H1 (cell line): ENCODE measurements at regions not wholly inside any gene's neighbourhood (a gene's known extent, or its start where the extent isn't known, plus 50 kb on each side); places are given as distances from the start of the nearest gene placed in this dataset.
A peak's percentile ranks its signal among the peaks of the same experiment; 100 is the strongest.

Experiments used
- CTCF ChIA-PET: fragments of 300-600 bp; sonication (Branson Sonifier 250); formaldehyde crosslinking; loops from one replicate; lab custom pipeline; 2021; ENCODE audit not compliant: partially characterized antibody; lab: Charles Lee
- POLR2A ChIA-PET: fragments of 300-600 bp; sonication (Branson Sonifier 250); formaldehyde crosslinking; loops from one replicate; lab custom pipeline; 2021; ENCODE audit warnings: inconsistent platforms; ENCODE audit not compliant: partially characterized antibody; lab: Charles Lee
- DNase-seq, 2 experiments: peaks; one replicate each; pipeline versions ENCODE4 v3.0.0 to v3.0.0-alpha.2; 2010 to 2022; ENCODE audit warnings: low spot score in 2 of 2, low read depth in 1 of 2, mixed read lengths in 1 of 2
- FAIRE-seq: peaks from 2 replicates; lab custom pipeline; 2011; peaks lifted over from hg19 to GRCh38; lab: Jason Lieb, UNC
- H2AFZ ChIP-seq: 2 replicates; pipeline ENCODE4 v1.8.1; 2012; ENCODE audit warnings: low read length, inconsistent platforms
- H2AK5ac ChIP-seq: 2 replicates; pipeline ENCODE4 v1.6.1; 2013; ENCODE audit warnings: low read depth, low read length
- H2BK120ac ChIP-seq: replicated peaks from 2 replicates; pipeline ENCODE3; 2013; ENCODE audit warnings: low read depth, low read length, inconsistent platforms
- H2BK12ac ChIP-seq: 2 replicates; pipeline ENCODE4 v1.6.1; 2013; ENCODE audit warnings: low read depth, low read length
- H2BK15ac ChIP-seq: 2 replicates; pipeline ENCODE4 v1.6.1; 2013; ENCODE audit warnings: low read length
- H2BK20ac ChIP-seq: 2 replicates; pipeline ENCODE4 v1.6.1; 2013; ENCODE audit warnings: low read length
- H2BK5ac ChIP-seq: 2 replicates; pipeline ENCODE4 v1.6.1; 2013; ENCODE audit warnings: low read depth, low read length
- H3K14ac ChIP-seq: 2 replicates; pipeline ENCODE4 v1.6.1; 2013; ENCODE audit warnings: inconsistent platforms; ENCODE audit not compliant: insufficient read length
- H3K18ac ChIP-seq: 2 replicates; pipeline ENCODE4 v1.6.1; 2013; ENCODE audit warnings: low read length; ENCODE audit errors: extremely low read depth
- H3K23ac ChIP-seq: 2 replicates; pipeline ENCODE4 v1.6.1; 2013; ENCODE audit warnings: inconsistent platforms; ENCODE audit not compliant: insufficient read length
- H3K23me2 ChIP-seq: 2 replicates; pipeline ENCODE4 v1.6.1; 2013; ENCODE audit warnings: low read depth, low read length
- H3K27ac ChIP-seq: 2 replicates; pipeline ENCODE4 v1.6.1; 2011; ENCODE audit warnings: low read depth, low read length, inconsistent platforms
- H3K27me3 ChIP-seq, 4 experiments: replicated peaks in 1 of 4; 1 replicate in 1 of 4; 2 replicates in 3 of 4; pipeline versions ENCODE4 v1.6.1 to v1.8.1; 2011 to 2013; ENCODE audit warnings: low read length in 3 of 4, mild to moderate bottlenecking in 3 of 4, inconsistent platforms in 2 of 4, mixed read lengths in 2 of 4, moderate library complexity in 1 of 4; ENCODE audit not compliant: control insufficient read depth in 3 of 4, insufficient read depth in 3 of 4; ENCODE audit errors: extremely low read depth in 1 of 4
- H3K36me3 ChIP-seq, 4 experiments: 2 replicates each; pipeline versions ENCODE4 v1.6.1 to v1.8.1; 2011 to 2013; ENCODE audit warnings: mild to moderate bottlenecking in 4 of 4, low read length in 3 of 4, moderate library complexity in 2 of 4, control low read depth in 1 of 4, inconsistent platforms in 1 of 4; ENCODE audit not compliant: insufficient read depth in 4 of 4, control insufficient read depth in 2 of 4
- H3K4ac ChIP-seq: replicated peaks from 2 replicates; pipeline ENCODE3; 2013; ENCODE audit warnings: low read length, low read depth, mixed read lengths, inconsistent platforms; ENCODE audit not compliant: insufficient read length
- H3K4me1 ChIP-seq, 4 experiments: replicated peaks in 1 of 4; 1 replicate in 1 of 4; 2 replicates in 3 of 4; pipeline versions ENCODE4 v1.6.1 to v1.8.1; 2011 to 2013; ENCODE audit warnings: low read length in 3 of 4, inconsistent platforms in 2 of 4, mixed read lengths in 1 of 4; ENCODE audit not compliant: insufficient read depth in 4 of 4, control insufficient read depth in 3 of 4
- H3K4me2 ChIP-seq, 2 experiments: 2 replicates each; pipeline versions ENCODE4 v1.6.1 to v1.8.1; 2011 to 2013; ENCODE audit warnings: low read depth in 2 of 2, low read length in 2 of 2, control low read depth in 1 of 2, inconsistent platforms in 1 of 2, mild to moderate bottlenecking in 1 of 2; ENCODE audit not compliant: insufficient read depth in 1 of 2
- H3K4me3 ChIP-seq, 4 experiments: fragments of 200-600, 300-600 bp in 1 of 4; sonication (generic), shearing (Covaris generic), sonication (Bioruptor Twin) in 1 of 4; 2 replicates each; pipeline versions ENCODE4 v1.5.1 to v1.8.1; 2011 to 2016; ENCODE audit warnings: low read length in 4 of 4, low read depth in 3 of 4, control low read depth in 2 of 4, inconsistent platforms in 2 of 4, mild to moderate bottlenecking in 2 of 4, mixed read lengths in 1 of 4, moderate library complexity in 1 of 4; ENCODE audit not compliant: insufficient read depth in 2 of 4; ENCODE audit errors: extremely low read depth in 1 of 4
- H3K56ac ChIP-seq: replicated peaks from 2 replicates; pipeline ENCODE3; 2013; ENCODE audit warnings: low read depth, mild to moderate bottlenecking, mixed read lengths, low read length, inconsistent platforms; ENCODE audit not compliant: insufficient read length
- H3K79me1 ChIP-seq: 2 replicates; pipeline ENCODE4 v1.6.1; 2013; ENCODE audit warnings: low read depth, low read length, control low read depth
- H3K79me2 ChIP-seq, 2 experiments: 2 replicates each; pipeline versions ENCODE4 v1.6.1 to v1.8.1; 2012 to 2013; ENCODE audit warnings: low read length in 2 of 2, mild to moderate bottlenecking in 2 of 2, inconsistent platforms in 1 of 2; ENCODE audit not compliant: insufficient read depth in 2 of 2, control insufficient read depth in 1 of 2
- H3K9ac ChIP-seq, 4 experiments: replicated peaks in 1 of 4; 1 replicate in 1 of 4; 2 replicates in 3 of 4; pipeline versions ENCODE4 v1.6.1 to v1.8.1; 2011 to 2013; ENCODE audit warnings: low read depth in 3 of 4, low read length in 3 of 4, control low read depth in 2 of 4, mild to moderate bottlenecking in 2 of 4, moderate library complexity in 2 of 4, inconsistent platforms in 1 of 4; ENCODE audit errors: extremely low read depth in 1 of 4
- H3K9me3 ChIP-seq, 2 experiments: 2 replicates each; pipeline versions ENCODE4 v1.6.1 to v1.8.1; 2012 to 2013; ENCODE audit warnings: mild to moderate bottlenecking in 2 of 2, moderate library complexity in 2 of 2, control low read depth in 1 of 2, inconsistent platforms in 1 of 2, low read depth in 1 of 2, low read length in 1 of 2, mixed read lengths in 1 of 2; ENCODE audit not compliant: insufficient read depth in 2 of 2
- H4K20me1 ChIP-seq, 2 experiments: replicated peaks in 1 of 2; 2 replicates each; pipeline versions ENCODE3 to v1.8.1; 2011 to 2013; ENCODE audit warnings: inconsistent platforms in 2 of 2, low read length in 2 of 2, mild to moderate bottlenecking in 1 of 2; ENCODE audit not compliant: insufficient read depth in 2 of 2, control insufficient read depth in 1 of 2
- H4K5ac ChIP-seq: 2 replicates; pipeline ENCODE4 v1.6.1; 2013; ENCODE audit warnings: low read length, low read depth, mixed read lengths, inconsistent platforms; ENCODE audit not compliant: insufficient read length
- H4K8ac ChIP-seq: 2 replicates; pipeline ENCODE4 v1.8.0; 2013; ENCODE audit warnings: mild to moderate bottlenecking, moderate library complexity, low read length, inconsistent platforms; ENCODE audit not compliant: insufficient read depth; ENCODE audit errors: extremely low read depth
- H4K91ac ChIP-seq: replicated peaks from 2 replicates; pipeline ENCODE3; 2013; ENCODE audit warnings: low read length, mixed read lengths, inconsistent platforms; ENCODE audit not compliant: insufficient read length
- CEBPB ChIP-seq: IDR thresholded peaks from 2 replicates; pipeline ENCODE4 v1.6.1; 2012; ENCODE audit warnings: low read depth, low read length
- KDM5A ChIP-seq: fragments of 200-600 bp; IDR thresholded peaks from 2 replicates; pipeline ENCODE4 v1.7.1; 2012; ENCODE audit warnings: mild to moderate bottlenecking, low read length, inconsistent platforms, mixed read lengths
- NANOG ChIP-seq: IDR thresholded peaks from 2 replicates; pipeline ENCODE4 v1.6.1; 2011; ENCODE audit warnings: low read length, low read depth, mild to moderate bottlenecking, inconsistent platforms; ENCODE audit not compliant: insufficient read depth, poor library complexity, severe bottlenecking
- TAF1 ChIP-seq: IDR thresholded peaks from 2 replicates; pipeline ENCODE4 v1.6.1; 2011; ENCODE audit warnings: mild to moderate bottlenecking, low read depth, low read length
- WGBS, 2 experiments: shearing (Covaris generic) in 1 of 2; methylation state at CpG; one replicate each; pipeline versions ENCODE4 v1.1.6 to v1.1.7; 2013 to 2015; ENCODE audit warnings: low lambda C conversion rate in 2 of 2, mixed read lengths in 2 of 2, inconsistent platforms in 1 of 2, low coverage in 1 of 2, missing lambda C conversion rate in 1 of 2; ENCODE audit not compliant: insufficient replicate concordance in 2 of 2, insufficient coverage in 1 of 2, insufficient read length in 1 of 2; ENCODE audit errors: extremely low coverage in 1 of 2, missing lambda C conversion rate in 1 of 2; 5-methylcytosine and 5-hydroxymethylcytosine counted together

DNA sequence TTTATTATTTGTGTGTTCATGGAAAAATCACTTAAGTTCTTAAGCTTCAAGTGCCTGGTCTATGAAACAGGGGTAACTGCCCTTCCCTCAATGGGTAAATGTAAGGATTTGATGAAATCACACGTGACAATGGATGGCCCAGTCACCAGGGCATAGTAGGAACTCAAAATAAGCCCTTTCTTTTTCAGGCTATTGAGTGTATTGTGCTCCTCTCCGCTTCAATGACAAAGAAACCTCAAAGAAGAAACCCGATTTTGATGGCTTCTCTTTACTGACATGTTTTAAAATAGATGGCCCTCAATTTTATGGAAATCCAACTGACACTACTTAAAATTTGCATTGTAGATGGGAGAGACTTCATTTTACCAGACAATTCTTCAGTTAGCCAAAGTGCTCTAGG lies 543.5 kb downstream of the OMA1 start:
- H3K9me3 ChIP-seq: no peaks in the 10 kb centered on the region
- H3K56ac ChIP-seq: no peak overlapping the region
- no peak overlapping the region for H2BK20ac ChIP-seq
- H2BK5ac ChIP-seq: no peak overlapping the region
- POLR2A ChIA-PET: no interaction called here
- peak overlapping the region; percentile 15 to 27; a peak in 1 of 4 replicates for H3K4me2 ChIP-seq
- peak overlapping the region; percentile 30 for H4K5ac ChIP-seq
- no peak overlapping the region for H2AK5ac ChIP-seq
- peaks cover 2 to 36% (median 32%) of the 10 kb centered on the region in 4 experiments; a peak in 5 of 7 replicates for H3K4me1 ChIP-seq
- no peak overlapping the region for H2AFZ ChIP-seq
- no peaks in the 10 kb centered on the region for H3K36me3 ChIP-seq
- H3K18ac ChIP-seq: no peak overlapping the region; the same call in 1 of the 2 replicates
- H2BK120ac ChIP-seq: no peak overlapping the region
- CTCF ChIA-PET: interaction anchor here (1.8 to 2.8 kb wide), 2 partner anchors 10 to 145 kb away, joined by 3 to 12 read pairs; no protein-coding TSS in a partner anchor
- H2BK15ac ChIP-seq: no peak overlapping the region
- H3K23ac ChIP-seq: no peak overlapping the region
- no peak overlapping the region for H2BK12ac ChIP-seq
- no peak overlapping the region for H3K4me3 ChIP-seq
- H3K79me2 ChIP-seq: no peaks in the 10 kb centered on the region
- TF ChIP-seq CEBPB (no peak), KDM5A (no peak), TAF1 (no peak), NANOG (peak; percentile 77)
- H4K20me1 ChIP-seq: no peaks in the 10 kb centered on the region
- no peaks in the 10 kb centered on the region; the same call in 1 of the 2 replicates for H3K23me2 ChIP-seq
- H3K9ac ChIP-seq: no peak overlapping the region
- H3K27ac ChIP-seq: no peak overlapping the region
- FAIRE-seq (no peak), DNase-seq (no peak)
- no peak overlapping the region for H4K8ac ChIP-seq
- 6% methylated on average over 3 of the region's 3 CpGs; no CpG with 5 or more reads in 1 of the 2 experiments for WGBS, 2 experiments
- H3K27me3 ChIP-seq: no peaks in the 10 kb centered on the region
- no peak overlapping the region for H3K4ac ChIP-seq
- H3K79me1 ChIP-seq: no peaks in the 10 kb centered on the region
- H4K91ac ChIP-seq: no peak overlapping the region
- no peak overlapping the region for H3K14ac ChIP-seq
